Islet precursor cell (in vitro differentiated cells): ENCODE measurements at regions not wholly inside any gene's neighbourhood (a gene's known extent, or its start where the extent isn't known, plus 50 kb on each side); places are given as distances from the start of the nearest gene placed in this dataset.

Source experiments
- DNase-seq: peaks from one replicate; pipeline ENCODE4 v3.0.0-alpha.2; 2018

- DNase-seq, result no peak
Observed at GRCh38 chr18:2410688-2411087, 160.6 kb downstream of the METTL4 start.

- no peak for DNase-seq
Observed at GRCh38 chr18:2411381-2411960, 159.8 kb downstream of the METTL4 start.

- DNase-seq, result no peak
Observed at GRCh38 chr18:2412281-2412680, 159.0 kb downstream of the METTL4 start.

- no peak for DNase-seq
Observed at GRCh38 chr18:2412996-2413751, 158.1 kb downstream of the METTL4 start.

GRCh38 chr18:2414235-2414634 lies 157.1 kb downstream of the METTL4 start:
- DNase-seq, result no peak

- no peak for DNase-seq
Observed at GRCh38 chr18:2415656-2416055, 155.6 kb downstream of the METTL4 start.

GRCh38 chr18:2417861-2418610 lies 153.3 kb downstream of the METTL4 start:
- no peak for DNase-seq

- no peak for DNase-seq
Observed at GRCh38 chr18:2420367-2420766, 150.9 kb downstream of the METTL4 start.

- DNase-seq, result no peak
Observed at GRCh38 chr18:2423761-2424160, 147.5 kb downstream of the METTL4 start.

- DNase-seq, result no peak
Observed at GRCh38 chr18:2424420-2424819, 146.9 kb downstream of the METTL4 start.

- DNase-seq, result no peak
Observed at GRCh38 chr18:2425426-2426317, 145.6 kb downstream of the METTL4 start.

- no peak for DNase-seq
Observed at GRCh38 chr18:2430191-2430590, 141.1 kb downstream of the METTL4 start.

- no peak for DNase-seq
Observed at GRCh38 chr18:2431806-2432205, 139.5 kb downstream of the METTL4 start.

- DNase-seq, result no peak
Observed at GRCh38 chr18:2433366-2433765, 137.9 kb downstream of the METTL4 start.

- no peak for DNase-seq
Observed at GRCh38 chr18:2441544-2441943, 129.8 kb downstream of the METTL4 start.

GRCh38 chr18:2442006-2442405 lies 129.3 kb downstream of the METTL4 start:
- no peak for DNase-seq

GRCh38 chr18:2442726-2443275 lies 128.5 kb downstream of the METTL4 start:
- no peak for DNase-seq

GRCh38 chr18:2444201-2444875 lies 127.0 kb downstream of the METTL4 start:
- DNase-seq, result no peak

- no peak for DNase-seq
Observed at GRCh38 chr18:2448565-2449151, 122.6 kb downstream of the METTL4 start.

GRCh38 chr18:2451556-2451955 lies 119.7 kb downstream of the METTL4 start:
- DNase-seq, result no peak

- DNase-seq, result no peak
Observed at GRCh38 chr18:2459886-2460285, 111.4 kb downstream of the METTL4 start.

GRCh38 chr18:2466978-2467377 lies 104.3 kb downstream of the METTL4 start:
- DNase-seq, result no peak
